CD14-positive monocyte (primary cell): ENCODE measurements at regions not wholly inside any gene's neighbourhood (a gene's known extent, or its start where the extent isn't known, plus 50 kb on each side); places are given as distances from the start of the nearest gene placed in this dataset.

Source experiments
- DNase-seq, 3 donors: peaks; one replicate each; pipeline ENCODE4 v3.0.0-alpha.2; 2011 to 2022
- H2AFZ ChIP-seq: 2 replicates; pipeline ENCODE4 v1.6.0; 2012; ENCODE audit warnings: mild to moderate bottlenecking, low read depth, low read length, inconsistent platforms; ENCODE audit not compliant: insufficient read depth, poor library complexity, severe bottlenecking
- H3K27ac ChIP-seq, 2 donors: 1 replicate in 1 of 2; 2 replicates in 1 of 2; pipeline ENCODE4 v1.5.1; 2012 to 2013; ENCODE audit warnings: low read length in 2 of 2, control low read depth in 1 of 2, inconsistent platforms in 1 of 2, low read depth in 1 of 2, mild to moderate bottlenecking in 1 of 2
- H3K27me3 ChIP-seq, 2 donors: one replicate each; pipeline versions ENCODE4 v1.6.0 to v1.6.1; 2011 to 2013; ENCODE audit warnings: low read length in 2 of 2; ENCODE audit not compliant: control insufficient read depth in 2 of 2, insufficient read depth in 2 of 2
- H3K36me3 ChIP-seq, 2 donors: replicated peaks in 1 of 2; 1 replicate in 1 of 2; 2 replicates in 1 of 2; pipeline versions ENCODE4 v1.5.1 to v1.6.1; 2012 to 2013; ENCODE audit warnings: low read length in 2 of 2, control low read depth in 1 of 2, inconsistent platforms in 1 of 2, mild to moderate bottlenecking in 1 of 2; ENCODE audit not compliant: insufficient read depth in 2 of 2, control insufficient read depth in 1 of 2
- H3K4me1 ChIP-seq, 2 donors: 1 replicate in 1 of 2; 2 replicates in 1 of 2; pipeline versions ENCODE4 v1.5.1 to v1.6.1; 2012 to 2013; ENCODE audit warnings: low read length in 2 of 2, control low read depth in 1 of 2, inconsistent platforms in 1 of 2, mild to moderate bottlenecking in 1 of 2, moderate library complexity in 1 of 2; ENCODE audit not compliant: insufficient read depth in 2 of 2, control insufficient read depth in 1 of 2
- H3K4me2 ChIP-seq: replicated peaks from 2 replicates; pipeline ENCODE3; 2012; ENCODE audit warnings: low read length, moderate library complexity, mild to moderate bottlenecking; ENCODE audit not compliant: poor library complexity, severe bottlenecking; ENCODE audit errors: extremely low read depth
- H3K4me3 ChIP-seq, 3 experiments: fragments of 200-600 bp in 1 of 3; sonication (generic) in 1 of 3; replicated peaks in 1 of 3; 1 replicate in 2 of 3; 2 replicates in 1 of 3; pipeline ENCODE4 v1.5.1; 2011 to 2013; ENCODE audit warnings: low read length in 3 of 3, mild to moderate bottlenecking in 3 of 3, control low read depth in 2 of 3, low read depth in 2 of 3, inconsistent platforms in 1 of 3, moderate library complexity in 1 of 3
- H3K79me2 ChIP-seq: 2 replicates; pipeline ENCODE4 v1.6.0; 2012; ENCODE audit warnings: mild to moderate bottlenecking, control low read depth, inconsistent platforms, low read length, moderate library complexity; ENCODE audit not compliant: insufficient read depth
- H3K9ac ChIP-seq: 2 replicates; pipeline ENCODE4 v1.6.0; 2017; ENCODE audit warnings: low read length, mild to moderate bottlenecking; ENCODE audit not compliant: insufficient read depth, poor library complexity, severe bottlenecking
- H3K9me3 ChIP-seq, 2 donors: replicated peaks in 1 of 2; 1 replicate in 1 of 2; 2 replicates in 1 of 2; pipeline versions ENCODE4 v1.5.1 to v1.6.1; 2012 to 2013; ENCODE audit warnings: low read length in 2 of 2, control low read depth in 1 of 2; ENCODE audit not compliant: control insufficient read depth in 1 of 2, insufficient read depth in 1 of 2
- H4K20me1 ChIP-seq: 2 replicates; pipeline ENCODE4 v1.6.0; 2012; ENCODE audit warnings: mild to moderate bottlenecking, low read length, control low read depth, moderate library complexity; ENCODE audit not compliant: insufficient read depth
- H3K27ac Mint-ChIP-seq, 7 donors: one replicate each; pipeline ENCODE4 v1.8.0; 2020; ENCODE audit warnings: mild to moderate bottlenecking in 7 of 7, mixed read lengths in 7 of 7, moderate library complexity in 6 of 7, inconsistent platforms in 2 of 7
- H3K27me3 Mint-ChIP-seq, 3 donors: one replicate each; pipeline ENCODE4 v1.8.0; 2021 to 2022; ENCODE audit warnings: low read depth in 3 of 3, mild to moderate bottlenecking in 3 of 3, mixed read lengths in 3 of 3, moderate library complexity in 3 of 3, inconsistent platforms in 1 of 3
- H3K36me3 Mint-ChIP-seq, 2 donors: one replicate each; pipeline ENCODE4 v1.8.0; 2020; ENCODE audit warnings: mixed read lengths in 2 of 2, inconsistent platforms in 1 of 2, mild to moderate bottlenecking in 1 of 2
- H3K4me1 Mint-ChIP-seq: one replicate; pipeline ENCODE4 v1.8.0; 2020; ENCODE audit warnings: mild to moderate bottlenecking, mixed read lengths
- H3K4me3 Mint-ChIP-seq, 2 donors: one replicate each; pipeline ENCODE4 v1.8.0; 2020; ENCODE audit warnings: mild to moderate bottlenecking in 2 of 2, mixed read lengths in 2 of 2, moderate library complexity in 1 of 2
- H3K9me3 Mint-ChIP-seq, 7 donors: one replicate each; pipeline ENCODE4 v1.8.0; 2020 to 2022; ENCODE audit warnings: mixed read lengths in 7 of 7, mild to moderate bottlenecking in 6 of 7, moderate library complexity in 6 of 7, inconsistent platforms in 2 of 7
- CTCF ChIP-seq: fragments of 200-600 bp; IDR thresholded peaks from one replicate; pipeline ENCODE4 v1.8.0; 2022; ENCODE audit warnings: antibody characterized with exemption, mild to moderate bottlenecking
- WGBS: methylation state at CpG from one replicate; pipeline ENCODE4 v1.1.5; 2013; ENCODE audit warnings: missing lambda C conversion rate; ENCODE audit not compliant: insufficient coverage; 5-methylcytosine and 5-hydroxymethylcytosine counted together
- intact Hi-C, 2 donors: fragments of 100-400 bp; cut with micrococcal nuclease; formaldehyde crosslinking; loops; one replicate each; pipeline versions ENCODE4 v1.15.0 to v1.15.1; 2023

- 100% methylated on average over 1 of the region's 2 CpGs for WGBS
- H3K9me3 ChIP-seq = no peaks in the 10 kb centered on the region
- intact Hi-C loops = no loop called here
- Mint-ChIP-seq H3K4me3 (no peak overlapping the region), H3K36me3 (no peaks in the 10 kb centered on the region), H3K4me1 (peaks cover 2% of the 10 kb centered on the region), H3K27ac (peak overlapping the region in 1 of 7 donors; percentile 19), H3K27me3 (no peaks in the 10 kb centered on the region), H3K9me3 (peaks cover 0 to 1% (median 0%) of the 10 kb centered on the region in 7 donors)
- no peak overlapping the region for H3K4me3 ChIP-seq
- H3K4me1 ChIP-seq = peaks cover 0 to 3% of the 10 kb centered on the region in 2 donors
- no peaks in the 10 kb centered on the region for H3K27me3 ChIP-seq
- H4K20me1 ChIP-seq = no peaks in the 10 kb centered on the region
- peak in 2 of 3 donors; percentile 1 to 34 for DNase-seq
- H2AFZ ChIP-seq = no peak overlapping the region
- H3K79me2 ChIP-seq = no peaks in the 10 kb centered on the region
- H3K4me2 ChIP-seq = no peak overlapping the region
- H3K27ac ChIP-seq = no peak overlapping the region
- no peaks in the 10 kb centered on the region for H3K36me3 ChIP-seq
- no peak for TF ChIP-seq CTCF
- H3K9ac ChIP-seq = no peak overlapping the region
Observed at GRCh38 chr5:93054424-93055163, 526.4 kb downstream of the NR2F1-AS1 start.

GRCh38 chr5:93053825-93054224 lies 527.2 kb downstream of the NR2F1-AS1 start:
- no peak overlapping the region for H3K4me2 ChIP-seq
- no peaks in the 10 kb centered on the region for H3K27me3 Mint-ChIP-seq
- no peaks in the 10 kb centered on the region for H3K79me2 ChIP-seq

More at GRCh38 chr5:93053825-93054224, 527.2 kb downstream of the NR2F1-AS1 start:
- Mint-ChIP-seq H3K27ac (no peak overlapping the region), H3K9me3 (peaks cover 0 to 1% (median 0%) of the 10 kb centered on the region in 7 donors), H3K4me1 (peaks cover 2% of the 10 kb centered on the region), H3K36me3 (no peaks in the 10 kb centered on the region), H3K4me3 (no peak overlapping the region)
- H3K4me1 ChIP-seq = peaks cover 0 to 3% of the 10 kb centered on the region in 2 donors
- no peak for TF ChIP-seq CTCF
- no peak overlapping the region for H2AFZ ChIP-seq
- no peaks in the 10 kb centered on the region for H3K9me3 ChIP-seq
- no peaks in the 10 kb centered on the region for H4K20me1 ChIP-seq
- H3K4me3 ChIP-seq = no peak overlapping the region
- H3K36me3 ChIP-seq = no peaks in the 10 kb centered on the region
- DNase-seq = peak in 1 of 3 donors; percentile 19
- H3K9ac ChIP-seq = no peak overlapping the region
- intact Hi-C loops = no loop called here
- no peak overlapping the region for H3K27ac ChIP-seq
- no peaks in the 10 kb centered on the region for H3K27me3 ChIP-seq
